ENCODE measurements at regions not wholly inside any gene's neighbourhood (a gene's known extent, or its start where the extent isn't known, plus 50 kb on each side); places are given as distances from the start of the nearest gene placed in this dataset.

DNA sequence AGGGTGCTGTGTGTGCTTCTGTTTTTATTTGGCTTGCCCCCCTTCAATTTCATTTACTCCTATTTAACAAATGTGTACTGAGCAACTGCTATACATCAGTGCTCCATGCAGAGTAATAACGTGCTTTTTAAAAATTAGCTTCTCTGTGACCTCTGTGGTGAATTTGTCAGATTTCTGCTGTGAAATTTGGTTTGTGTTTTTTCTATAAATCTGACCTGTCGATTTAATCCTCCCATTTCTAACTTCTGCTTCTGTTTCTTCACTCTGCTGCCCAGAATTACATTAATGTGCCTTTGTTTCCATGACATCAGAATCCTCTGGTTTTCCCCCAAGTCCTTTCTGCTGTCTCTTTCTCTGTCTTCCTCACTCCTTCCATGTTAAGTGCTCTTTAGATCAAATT is 123.8 kb upstream of the CACNA2D1 start:
- TF ChIP-seq, protein P1, sequence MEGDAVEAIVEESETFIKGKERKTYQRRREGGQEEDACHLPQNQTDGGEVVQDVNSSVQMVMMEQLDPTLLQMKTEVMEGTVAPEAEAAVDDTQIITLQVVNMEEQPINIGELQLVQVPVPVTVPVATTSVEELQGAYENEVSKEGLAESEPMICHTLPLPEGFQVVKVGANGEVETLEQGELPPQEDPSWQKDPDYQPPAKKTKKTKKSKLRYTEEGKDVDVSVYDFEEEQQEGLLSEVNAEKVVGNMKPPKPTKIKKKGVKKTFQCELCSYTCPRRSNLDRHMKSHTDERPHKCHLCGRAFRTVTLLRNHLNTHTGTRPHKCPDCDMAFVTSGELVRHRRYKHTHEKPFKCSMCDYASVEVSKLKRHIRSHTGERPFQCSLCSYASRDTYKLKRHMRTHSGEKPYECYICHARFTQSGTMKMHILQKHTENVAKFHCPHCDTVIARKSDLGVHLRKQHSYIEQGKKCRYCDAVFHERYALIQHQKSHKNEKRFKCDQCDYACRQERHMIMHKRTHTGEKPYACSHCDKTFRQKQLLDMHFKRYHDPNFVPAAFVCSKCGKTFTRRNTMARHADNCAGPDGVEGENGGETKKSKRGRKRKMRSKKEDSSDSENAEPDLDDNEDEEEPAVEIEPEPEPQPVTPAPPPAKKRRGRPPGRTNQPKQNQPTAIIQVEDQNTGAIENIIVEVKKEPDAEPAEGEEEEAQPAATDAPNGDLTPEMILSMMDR (IDR thresholded peaks at IDR 0.05), result no peak
- no peak for TF ChIP-seq POLR2AphosphoS5 (IDR thresholded peaks at IDR 0.05)
